GM10266 (cell line): ENCODE measurements at regions not wholly inside any gene's neighbourhood (a gene's known extent, or its start where the extent isn't known, plus 50 kb on each side); places are given as distances from the start of the nearest gene placed in this dataset.

Experiments
- DNase-seq: peaks from one replicate; pipeline ENCODE4 v3.0.0; 2012; ENCODE audit errors: extremely low spot score
- CTCF ChIP-seq: IDR thresholded peaks from 2 replicates; pipeline ENCODE4 v1.5.1; 2012; ENCODE audit warnings: mild to moderate bottlenecking, low read depth; ENCODE audit not compliant: control insufficient read depth, insufficient read depth; ENCODE audit errors: missing control alignments

- TF ChIP-seq CTCF, result no peak
- DNase-seq, result no peak
Measured at GRCh38 chr15:61724251-61724939, 335.9 kb downstream of the VPS13C start.

GRCh38 chr15:61721418-61721817 lies 338.8 kb downstream of the VPS13C start:
- no peak for TF ChIP-seq CTCF
- no peak for DNase-seq

GRCh38 chr15:61720197-61720704 lies 340.0 kb downstream of the VPS13C start:
- no peak for TF ChIP-seq CTCF
- no peak for DNase-seq

GRCh38 chr15:61715082-61715481 lies 345.2 kb downstream of the VPS13C start:
- TF ChIP-seq CTCF, result no peak
- no peak for DNase-seq

- TF ChIP-seq CTCF, result no peak
- no peak for DNase-seq
Measured at GRCh38 chr15:61712129-61712759, 348.0 kb downstream of the VPS13C start.

- no peak for DNase-seq
- TF ChIP-seq CTCF, result no peak
Measured at GRCh38 chr15:61702224-61703020, 357.8 kb downstream of the VPS13C start.

- no peak for TF ChIP-seq CTCF
- no peak for DNase-seq
Measured at GRCh38 chr15:61701455-61701854, 358.8 kb downstream of the VPS13C start.
